Activated T-cell treated with anti-CD3 and anti-CD28 coated beads, Interleukin-2, amount 50 U/mL, for 24 hours (primary cell): ENCODE measurements at regions not wholly inside any gene's neighbourhood (a gene's known extent, or its start where the extent isn't known, plus 50 kb on each side); places are given as distances from the start of the nearest gene placed in this dataset.
"Not testable (repeated sequence)": the region's sequence is repeated elsewhere in the genome, so short reads cannot be mapped to it uniquely, and the experiment has no call there.

Source experiments
- DNase-seq: peaks from one replicate; pipeline ENCODE4 v3.0.0-alpha.2; 2020
- H3K27ac Mint-ChIP-seq: 2 replicates; pipeline ENCODE4 v1.8.0; 2020; ENCODE audit warnings: mild to moderate bottlenecking, mixed read lengths
- H3K27me3 Mint-ChIP-seq: 2 replicates; pipeline ENCODE4 v1.8.0; 2020; ENCODE audit warnings: mixed read lengths
- H3K36me3 Mint-ChIP-seq: 2 replicates; pipeline ENCODE4 v1.8.0; 2020; ENCODE audit warnings: low read depth, mixed read lengths
- H3K4me1 Mint-ChIP-seq: 2 replicates; pipeline ENCODE4 v1.8.0; 2020; ENCODE audit warnings: low read depth, mixed read lengths
- H3K4me3 Mint-ChIP-seq: 2 replicates; pipeline ENCODE4 v1.8.0; 2020; ENCODE audit warnings: mild to moderate bottlenecking, moderate library complexity, mixed read lengths
- H3K9me3 Mint-ChIP-seq: 2 replicates; pipeline ENCODE4 v1.8.0; 2020; ENCODE audit warnings: mixed read lengths

- Mint-ChIP-seq H3K27me3 (peaks cover 4% of the 10 kb centered on the region), H3K27ac (no peak overlapping the region), H3K9me3 (no peaks in the 10 kb centered on the region), H3K4me3 (no peak overlapping the region), H3K36me3 (no peaks in the 10 kb centered on the region), H3K4me1 (peaks cover 6% of the 10 kb centered on the region)
- DNase-seq: no peak
Measured at GRCh38 chr3:110583373-110583935, 488.2 kb upstream of the NECTIN3 start.

GRCh38 chr3:110588906-110589305 is 482.7 kb upstream of the NECTIN3 start:
- Mint-ChIP-seq H3K4me3 (no peak overlapping the region), H3K36me3 (no peaks in the 10 kb centered on the region), H3K27me3 (peaks cover 8% of the 10 kb centered on the region), H3K4me1 (no peaks in the 10 kb centered on the region), H3K9me3 (no peaks in the 10 kb centered on the region), H3K27ac (no peak overlapping the region)
- no peak for DNase-seq

GRCh38 chr3:110589341-110589740 is 482.3 kb upstream of the NECTIN3 start:
- Mint-ChIP-seq H3K4me1 (no peaks in the 10 kb centered on the region), H3K9me3 (peaks cover 3% of the 10 kb centered on the region), H3K36me3 (no peaks in the 10 kb centered on the region), H3K27me3 (peaks cover 8% of the 10 kb centered on the region), H3K27ac (no peak overlapping the region), H3K4me3 (no peak overlapping the region)
- DNase-seq: no peak

GRCh38 chr3:110593749-110594148 is 477.9 kb upstream of the NECTIN3 start:
- H3K27me3 Mint-ChIP-seq: peaks cover 4% of the 10 kb centered on the region
- no peak overlapping the region for H3K27ac Mint-ChIP-seq
- no peaks in the 10 kb centered on the region for H3K36me3 Mint-ChIP-seq
- H3K4me1 Mint-ChIP-seq: no peaks in the 10 kb centered on the region
- peaks cover 15% of the 10 kb centered on the region for H3K9me3 Mint-ChIP-seq
- no peak for DNase-seq
- H3K4me3 Mint-ChIP-seq: no peak overlapping the region

- Mint-ChIP-seq H3K9me3 (peaks cover 15% of the 10 kb centered on the region), H3K4me3 (no peak overlapping the region), H3K36me3 (no peaks in the 10 kb centered on the region), H3K27me3 (peaks cover 11% of the 10 kb centered on the region), H3K4me1 (no peaks in the 10 kb centered on the region), H3K27ac (no peak overlapping the region)
- DNase-seq: no peak
Measured at GRCh38 chr3:110598847-110599490, 472.6 kb upstream of the NECTIN3 start.

GRCh38 chr3:110608566-110608965 is 463.1 kb upstream of the NECTIN3 start:
- DNase-seq: no peak
- Mint-ChIP-seq H3K4me1 (no peaks in the 10 kb centered on the region), H3K9me3 (no peaks in the 10 kb centered on the region), H3K27me3 (peaks cover 7% of the 10 kb centered on the region), H3K4me3 (no peak overlapping the region), H3K27ac (no peak overlapping the region), H3K36me3 (no peaks in the 10 kb centered on the region)

- H3K27me3 Mint-ChIP-seq: no peaks in the 10 kb centered on the region
- no peaks in the 10 kb centered on the region for H3K9me3 Mint-ChIP-seq
- no peaks in the 10 kb centered on the region for H3K4me1 Mint-ChIP-seq
- no peaks in the 10 kb centered on the region for H3K36me3 Mint-ChIP-seq
- no peak overlapping the region for H3K4me3 Mint-ChIP-seq
- H3K27ac Mint-ChIP-seq: no peak overlapping the region
- DNase-seq: no peak
Measured at GRCh38 chr3:110612045-110612444, 459.6 kb upstream of the NECTIN3 start.

- Mint-ChIP-seq H3K27me3 (no peaks in the 10 kb centered on the region), H3K4me1 (no peaks in the 10 kb centered on the region), H3K27ac (no peak overlapping the region), H3K4me3 (no peak overlapping the region), H3K9me3 (no peaks in the 10 kb centered on the region), H3K36me3 (no peaks in the 10 kb centered on the region)
- no peak for DNase-seq
Measured at GRCh38 chr3:110614186-110614585, 457.4 kb upstream of the NECTIN3 start.

GRCh38 chr3:110615454-110615853 is 456.2 kb upstream of the NECTIN3 start:
- no peak overlapping the region for H3K4me3 Mint-ChIP-seq
- H3K9me3 Mint-ChIP-seq: no peaks in the 10 kb centered on the region
- DNase-seq: no peak
- H3K27ac Mint-ChIP-seq: no peak overlapping the region
- no peaks in the 10 kb centered on the region for H3K4me1 Mint-ChIP-seq
- H3K36me3 Mint-ChIP-seq: no peaks in the 10 kb centered on the region
- no peaks in the 10 kb centered on the region for H3K27me3 Mint-ChIP-seq

- Mint-ChIP-seq H3K4me1 (peaks cover 3% of the 10 kb centered on the region), H3K27me3 (no peaks in the 10 kb centered on the region), H3K4me3 (no peak overlapping the region), H3K36me3 (no peaks in the 10 kb centered on the region), H3K27ac (no peak overlapping the region), H3K9me3 (no peaks in the 10 kb centered on the region)
- no peak for DNase-seq
Measured at GRCh38 chr3:110618512-110619226, 452.9 kb upstream of the NECTIN3 start.

GRCh38 chr3:110620118-110620517 is 451.5 kb upstream of the NECTIN3 start:
- H3K4me1 Mint-ChIP-seq: peaks cover 4% of the 10 kb centered on the region
- no peak for DNase-seq
- no peak overlapping the region for H3K4me3 Mint-ChIP-seq
- no peaks in the 10 kb centered on the region for H3K9me3 Mint-ChIP-seq
- H3K27me3 Mint-ChIP-seq: no peaks in the 10 kb centered on the region
- no peak overlapping the region for H3K27ac Mint-ChIP-seq
- H3K36me3 Mint-ChIP-seq: no peaks in the 10 kb centered on the region

GRCh38 chr3:110623571-110623970 is 448.0 kb upstream of the NECTIN3 start:
- H3K4me1 Mint-ChIP-seq: peaks cover 29% of the 10 kb centered on the region
- no peak for DNase-seq
- no peak overlapping the region for H3K27ac Mint-ChIP-seq
- no peaks in the 10 kb centered on the region for H3K27me3 Mint-ChIP-seq
- H3K36me3 Mint-ChIP-seq: no peaks in the 10 kb centered on the region
- no peak overlapping the region for H3K4me3 Mint-ChIP-seq
- H3K9me3 Mint-ChIP-seq: no peaks in the 10 kb centered on the region

GRCh38 chr3:110624576-110624975 is 447.0 kb upstream of the NECTIN3 start:
- no peak overlapping the region for H3K27ac Mint-ChIP-seq
- H3K27me3 Mint-ChIP-seq: no peaks in the 10 kb centered on the region
- H3K4me3 Mint-ChIP-seq: no peak overlapping the region
- no peaks in the 10 kb centered on the region for H3K9me3 Mint-ChIP-seq
- peaks cover 33% of the 10 kb centered on the region for H3K4me1 Mint-ChIP-seq
- no peak for DNase-seq
- no peaks in the 10 kb centered on the region for H3K36me3 Mint-ChIP-seq

- no peak overlapping the region for H3K4me3 Mint-ChIP-seq
- no peak overlapping the region for H3K27ac Mint-ChIP-seq
- no peaks in the 10 kb centered on the region for H3K9me3 Mint-ChIP-seq
- no peaks in the 10 kb centered on the region for H3K36me3 Mint-ChIP-seq
- peaks cover 33% of the 10 kb centered on the region for H3K4me1 Mint-ChIP-seq
- H3K27me3 Mint-ChIP-seq: no peaks in the 10 kb centered on the region
- no peak for DNase-seq
Measured at GRCh38 chr3:110625201-110625747, 446.3 kb upstream of the NECTIN3 start.

- not testable (repeated sequence) for H3K27ac Mint-ChIP-seq, H3K9me3 Mint-ChIP-seq, DNase-seq, H3K27me3 Mint-ChIP-seq, H3K36me3 Mint-ChIP-seq
- H3K4me1 Mint-ChIP-seq: peaks cover 33% of the 10 kb centered on the region
- H3K4me3 Mint-ChIP-seq: peak overlapping the region; percentile 44
Measured at GRCh38 chr3:110626652-110627111, 444.9 kb upstream of the NECTIN3 start.
